C4-2B (cell line): ENCODE measurements at regions not wholly inside any gene's neighbourhood (a gene's known extent, or its start where the extent isn't known, plus 50 kb on each side); places are given as distances from the start of the nearest gene placed in this dataset.

ENCODE experiments used
- ZFX ChIP-seq: fragments of 450-650 bp; IDR thresholded peaks from 2 replicates; pipeline ENCODE4 v1.6.1; 2017
- TF ChIP-seq, protein P1 (sequence below): fragments of 450-650 bp; conservative IDR thresholded peaks from 2 replicates; pipeline ENCODE4 v1.5.1; 2017; ENCODE audit warnings: mild to moderate bottlenecking

- TF ChIP-seq, protein P1, sequence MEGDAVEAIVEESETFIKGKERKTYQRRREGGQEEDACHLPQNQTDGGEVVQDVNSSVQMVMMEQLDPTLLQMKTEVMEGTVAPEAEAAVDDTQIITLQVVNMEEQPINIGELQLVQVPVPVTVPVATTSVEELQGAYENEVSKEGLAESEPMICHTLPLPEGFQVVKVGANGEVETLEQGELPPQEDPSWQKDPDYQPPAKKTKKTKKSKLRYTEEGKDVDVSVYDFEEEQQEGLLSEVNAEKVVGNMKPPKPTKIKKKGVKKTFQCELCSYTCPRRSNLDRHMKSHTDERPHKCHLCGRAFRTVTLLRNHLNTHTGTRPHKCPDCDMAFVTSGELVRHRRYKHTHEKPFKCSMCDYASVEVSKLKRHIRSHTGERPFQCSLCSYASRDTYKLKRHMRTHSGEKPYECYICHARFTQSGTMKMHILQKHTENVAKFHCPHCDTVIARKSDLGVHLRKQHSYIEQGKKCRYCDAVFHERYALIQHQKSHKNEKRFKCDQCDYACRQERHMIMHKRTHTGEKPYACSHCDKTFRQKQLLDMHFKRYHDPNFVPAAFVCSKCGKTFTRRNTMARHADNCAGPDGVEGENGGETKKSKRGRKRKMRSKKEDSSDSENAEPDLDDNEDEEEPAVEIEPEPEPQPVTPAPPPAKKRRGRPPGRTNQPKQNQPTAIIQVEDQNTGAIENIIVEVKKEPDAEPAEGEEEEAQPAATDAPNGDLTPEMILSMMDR: no peak
- TF ChIP-seq ZFX: no peak
Measured at GRCh38 chr17:69961501-69962145, 113.4 kb upstream of the KCNJ16 start.
